PC-3 (cell line): ENCODE measurements at regions not wholly inside any gene's neighbourhood (a gene's known extent, or its start where the extent isn't known, plus 50 kb on each side); places are given as distances from the start of the nearest gene placed in this dataset.

Experiments used
- CTCF ChIP-seq: fragments of 300-600 bp; sonication (generic); conservative IDR thresholded peaks from 2 replicates; pipeline ENCODE4 v1.5.1; 2017; ENCODE audit warnings: antibody characterized with exemption, low read depth, mild to moderate bottlenecking, low read length
- EZH2 ChIP-seq: fragments of 300-600 bp; sonication (generic); IDR thresholded peaks from one replicate; pipeline ENCODE4 v1.6.1; 2017; ENCODE audit warnings: antibody characterized with exemption, mild to moderate bottlenecking, low read length; ENCODE audit not compliant: unreplicated experiment

GRCh38 chr7:45390731-45391130, 183.4 kb upstream of the ADCY1 start:
- TF ChIP-seq EZH2 (no peak), CTCF (no peak)
